Gastroesophageal sphincter (tissue), 4 donors: ENCODE measurements at regions not wholly inside any gene's neighbourhood (a gene's known extent, or its start where the extent isn't known, plus 50 kb on each side); places are given as distances from the start of the nearest gene placed in this dataset.

Source experiments
- ATAC-seq: fragments of 150-250 bp; one replicate; pipeline ENCODE4 v1.9.1; 2016; ENCODE audit warnings: mild to moderate bottlenecking, moderate library complexity
- H3K27ac ChIP-seq, 4 donors: fragments of 200-600 bp; sonication (generic) in 3 of 4; 1 replicate in 3 of 4; 2 replicates in 1 of 4; pipeline ENCODE4 v1.5.1; 2016 to 2019
- H3K27me3 ChIP-seq: fragments of 200-600 bp; sonication (generic); one replicate; pipeline ENCODE4 v1.5.1; 2019
- H3K36me3 ChIP-seq, 2 donors: fragments of 200-600 bp; sonication (generic); one replicate each; pipeline ENCODE4 v1.5.1; 2019; ENCODE audit warnings: control low read depth in 1 of 2
- H3K4me1 ChIP-seq, 3 donors: fragments of 200-600 bp; sonication (generic); 1 replicate in 2 of 3; 2 replicates in 1 of 3; pipeline ENCODE4 v1.5.1; 2016 to 2019; ENCODE audit warnings: control low read depth in 2 of 3
- H3K4me3 ChIP-seq, 2 donors: fragments of 200-600 bp; sonication (generic); one replicate each; pipeline ENCODE4 v1.5.1; 2019; ENCODE audit warnings: mild to moderate bottlenecking in 1 of 2, moderate library complexity in 1 of 2
- H3K9me3 ChIP-seq, 3 donors: fragments of 200-600 bp; sonication (generic); one replicate each; pipeline ENCODE4 v1.5.1; 2017 to 2019; ENCODE audit warnings: control low read depth in 2 of 3
- CTCF ChIP-seq, 4 experiments: fragments of 200-600 bp in 2 of 4; fragments of 450-650 bp in 2 of 4; sonication (generic) in 1 of 4; IDR thresholded peaks; one replicate each; pipeline ENCODE4 v1.5.1; 2017 to 2019; ENCODE audit warnings: antibody characterized with exemption in 4 of 4, mild to moderate bottlenecking in 2 of 4, moderate library complexity in 2 of 4
- EP300 ChIP-seq: sonication (generic); formaldehyde crosslinking; IDR thresholded peaks from one replicate; pipeline ENCODE4 v1.6.1; 2017; ENCODE audit warnings: antibody characterized with exemption, mild to moderate bottlenecking
- POLR2A ChIP-seq, 2 donors: fragments of 450-650 bp; IDR thresholded peaks; one replicate each; pipeline ENCODE4 v1.6.1; 2017; ENCODE audit warnings: antibody characterized with exemption in 2 of 2, mild to moderate bottlenecking in 2 of 2, moderate library complexity in 1 of 2
- POLR2AphosphoS5 ChIP-seq: sonication (generic); formaldehyde crosslinking; IDR thresholded peaks from one replicate; pipeline ENCODE4 v1.6.1; 2017; ENCODE audit warnings: antibody characterized with exemption
- WGBS, 2 donors: methylation state at CpG; one replicate each; pipeline ENCODE4 v1.1.5; 2018; ENCODE audit warnings: low coverage in 1 of 2; 5-methylcytosine and 5-hydroxymethylcytosine counted together

DNA sequence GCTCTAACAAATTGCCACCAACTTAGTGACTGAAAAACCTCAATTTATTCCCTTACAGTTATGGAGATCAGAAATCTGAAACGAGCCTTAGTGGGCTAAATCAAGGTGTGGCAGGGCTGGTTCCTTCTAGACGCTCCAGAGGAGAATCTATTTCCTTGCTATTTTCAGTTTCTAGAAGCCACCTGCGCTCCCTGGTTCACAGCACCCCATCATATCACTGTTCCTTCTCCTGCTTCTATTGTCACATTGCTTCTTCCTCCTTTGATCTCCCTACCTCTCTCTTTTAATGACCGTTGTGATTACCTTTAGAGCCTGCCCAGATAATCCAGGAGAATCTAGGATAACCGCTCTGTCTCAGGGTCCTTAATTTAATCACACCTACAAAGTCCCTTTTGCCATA, 596.6 kb downstream of the PLCL1 start:
- Histone ChIP-seq H3K27ac (no peak overlapping the region), H3K27me3 (no peaks in the 10 kb centered on the region), H3K9me3 (no peaks in the 10 kb centered on the region), H3K4me3 (no peak overlapping the region), H3K36me3 (no peaks in the 10 kb centered on the region), H3K4me1 (no peaks in the 10 kb centered on the region)
- no peak for ATAC-seq
- 58 to 71% methylated on average over 4 to 5 of the region's 5 CpGs for WGBS, 2 donors
- TF ChIP-seq EP300 (no peak), CTCF (IDR thresholded peaks at IDR 0.05) (no peak), POLR2AphosphoS5 (no peak), POLR2A (IDR thresholded peaks at IDR 0.05) (no peak)

GRCh38 chr2:198394208-198394607, 589.8 kb downstream of the PLCL1 start:
- no peaks in the 10 kb centered on the region for H3K9me3 ChIP-seq
- WGBS, 2 donors, result 71 to 100% methylated on average over 1 to 2 of the region's 2 CpGs
- H3K4me3 ChIP-seq, result no peak overlapping the region
- H3K27me3 ChIP-seq, result no peaks in the 10 kb centered on the region
- TF ChIP-seq EP300 (no peak), POLR2A (IDR thresholded peaks at IDR 0.05) (no peak), CTCF (IDR thresholded peaks at IDR 0.05) (no peak), POLR2AphosphoS5 (no peak)
- no peak for ATAC-seq
- no peak overlapping the region for H3K27ac ChIP-seq
- H3K4me1 ChIP-seq, result no peaks in the 10 kb centered on the region
- no peaks in the 10 kb centered on the region for H3K36me3 ChIP-seq

DNA sequence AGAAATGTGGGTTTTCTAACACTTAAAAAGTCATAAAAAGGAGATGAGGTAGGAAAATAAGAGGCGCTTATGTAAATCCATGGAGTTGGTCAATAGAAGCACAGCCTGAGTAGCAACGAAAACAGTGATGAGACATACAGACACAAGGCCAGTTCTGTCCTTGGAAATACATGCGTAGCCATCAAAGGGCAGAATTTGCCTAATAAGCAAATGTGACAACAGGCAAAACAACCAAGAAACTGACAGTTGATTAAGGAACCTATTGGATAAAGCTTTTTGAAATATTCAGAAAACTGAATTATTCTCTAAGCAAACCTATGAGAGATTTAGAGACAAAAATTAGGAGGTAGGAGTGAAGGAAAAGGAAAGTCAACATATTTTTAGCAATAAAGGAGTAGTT, 586.3 kb downstream of the PLCL1 start:
- Histone ChIP-seq H3K27me3 (no peaks in the 10 kb centered on the region), H3K4me1 (no peaks in the 10 kb centered on the region), H3K9me3 (no peaks in the 10 kb centered on the region), H3K36me3 (no peaks in the 10 kb centered on the region), H3K4me3 (no peak overlapping the region), H3K27ac (no peak overlapping the region)
- 86 to 92% methylated on average over 3 of the region's 3 CpGs for WGBS, 2 donors
- no peak for TF ChIP-seq CTCF (IDR thresholded peaks at IDR 0.05)
- TF ChIP-seq POLR2A (IDR thresholded peaks at IDR 0.05), result no peak
- no peak for TF ChIP-seq EP300
- no peak for TF ChIP-seq POLR2AphosphoS5
- ATAC-seq, result no peak

GRCh38 chr2:198387677-198388076, 583.3 kb downstream of the PLCL1 start:
- ATAC-seq, result no peak
- Histone ChIP-seq H3K4me1 (no peaks in the 10 kb centered on the region), H3K36me3 (no peaks in the 10 kb centered on the region), H3K4me3 (no peak overlapping the region), H3K27ac (no peak overlapping the region), H3K27me3 (no peaks in the 10 kb centered on the region), H3K9me3 (no peaks in the 10 kb centered on the region)
- TF ChIP-seq CTCF (IDR thresholded peaks at IDR 0.05) (no peak), POLR2AphosphoS5 (no peak)
- 0% methylated on average over 1 of the region's 1 CpG for WGBS, 2 donors

DNA sequence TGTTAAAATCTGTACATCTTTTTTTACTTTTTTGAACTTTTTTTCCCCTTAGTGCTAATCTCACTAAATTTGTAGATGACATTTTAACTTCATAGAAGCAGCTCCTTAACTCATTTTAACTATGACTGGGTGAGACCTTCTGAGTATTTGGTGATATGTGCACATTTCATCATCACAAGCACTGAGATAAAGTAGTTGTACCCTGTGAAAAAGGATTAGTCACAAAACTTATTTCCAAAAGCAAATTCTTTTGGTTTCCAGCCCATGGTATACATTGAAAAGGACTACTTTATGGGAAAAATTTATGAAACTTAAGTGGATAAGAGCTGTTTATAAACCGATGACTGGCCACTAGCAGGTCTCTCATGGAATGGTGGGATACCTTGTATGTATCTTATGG, 581.5 kb downstream of the PLCL1 start:
- Histone ChIP-seq H3K9me3 (no peaks in the 10 kb centered on the region), H3K36me3 (no peaks in the 10 kb centered on the region), H3K27ac (no peak overlapping the region), H3K27me3 (no peaks in the 10 kb centered on the region), H3K4me1 (no peaks in the 10 kb centered on the region), H3K4me3 (no peak overlapping the region)
- no peak for ATAC-seq
- TF ChIP-seq EP300, result no peak
- WGBS, 2 donors, result 86% methylated on average over 1 of the region's 1 CpG

- H3K36me3 ChIP-seq, result no peaks in the 10 kb centered on the region
- no peak overlapping the region for H3K4me3 ChIP-seq
- H3K9me3 ChIP-seq, result no peaks in the 10 kb centered on the region
- no peaks in the 10 kb centered on the region for H3K27me3 ChIP-seq
- H3K27ac ChIP-seq, result no peak overlapping the region
- 66 to 69% methylated on average over 4 of the region's 4 CpGs for WGBS, 2 donors
- TF ChIP-seq POLR2A (IDR thresholded peaks at IDR 0.05) (no peak), EP300 (no peak), POLR2AphosphoS5 (no peak), CTCF (IDR thresholded peaks at IDR 0.05) (no peak)
- no peak for ATAC-seq
- H3K4me1 ChIP-seq, result no peaks in the 10 kb centered on the region
Observed at GRCh38 chr2:198385326-198385725, 580.9 kb downstream of the PLCL1 start.
